ENCODE measurements at regions not wholly inside any gene's neighbourhood (a gene's known extent, or its start where the extent isn't known, plus 50 kb on each side); places are given as distances from the start of the nearest gene placed in this dataset.

DNA sequence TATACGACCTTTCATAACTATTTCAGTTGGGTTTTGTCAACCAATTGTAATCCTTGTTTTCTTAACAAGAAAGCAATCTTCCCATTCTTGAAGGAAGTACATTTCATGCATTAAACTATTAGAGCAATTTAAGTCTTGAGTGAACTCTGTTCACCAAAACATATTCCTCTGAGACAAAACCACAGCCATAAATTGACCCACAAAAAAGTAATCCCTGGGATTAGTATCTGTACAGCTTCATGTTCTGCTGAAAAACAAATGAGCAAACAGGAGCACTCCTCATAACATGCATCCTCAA is 207.0 kb upstream of the PDE5A start:
- no peaks in the 10 kb centered on the region for H3K27me3 ChIP-seq

DNA sequence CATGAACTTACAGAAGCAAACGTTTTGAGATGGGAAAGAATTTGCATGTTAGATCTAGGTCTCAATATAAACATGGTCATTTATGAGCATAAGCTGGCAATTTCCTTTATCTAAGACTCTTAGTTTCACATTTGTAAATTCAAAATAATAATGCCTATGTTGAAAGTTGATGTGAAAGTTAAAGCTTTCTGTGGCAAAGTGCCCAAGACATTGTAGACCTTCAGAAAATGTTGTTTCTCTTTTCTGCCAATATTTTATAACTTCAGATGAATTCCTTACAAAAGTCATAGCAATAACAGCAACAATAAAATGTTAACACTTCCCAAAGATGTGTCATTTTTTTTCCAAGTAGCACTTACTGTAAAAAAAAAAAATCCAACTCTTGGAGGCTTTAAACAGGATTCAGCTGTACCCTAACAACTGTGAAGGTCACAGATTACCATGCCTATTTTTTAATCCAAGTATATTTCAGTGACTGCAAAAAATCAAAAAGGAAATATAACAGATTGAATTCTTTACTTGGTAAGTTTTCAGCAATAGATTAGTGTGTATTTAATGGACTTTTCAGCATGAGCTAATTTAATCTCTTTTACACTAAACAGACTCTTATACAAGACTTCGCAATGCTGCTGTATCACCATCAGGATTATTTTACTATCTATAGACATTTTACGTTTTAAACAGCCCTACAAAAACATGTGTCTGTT is 206.5 kb upstream of the PDE5A start:
- H3K9me3 ChIP-seq, result peaks cover 0 to 11% (median 0%) of the 10 kb centered on the region in 3 donors
- H3K4me3 ChIP-seq, result no peak overlapping the region
- TF ChIP-seq POLR2A (IDR thresholded peaks at IDR 0.05), result no peak
- TF ChIP-seq EP300 (IDR thresholded peaks at IDR 0.05), result no peak
- TF ChIP-seq, protein P1, sequence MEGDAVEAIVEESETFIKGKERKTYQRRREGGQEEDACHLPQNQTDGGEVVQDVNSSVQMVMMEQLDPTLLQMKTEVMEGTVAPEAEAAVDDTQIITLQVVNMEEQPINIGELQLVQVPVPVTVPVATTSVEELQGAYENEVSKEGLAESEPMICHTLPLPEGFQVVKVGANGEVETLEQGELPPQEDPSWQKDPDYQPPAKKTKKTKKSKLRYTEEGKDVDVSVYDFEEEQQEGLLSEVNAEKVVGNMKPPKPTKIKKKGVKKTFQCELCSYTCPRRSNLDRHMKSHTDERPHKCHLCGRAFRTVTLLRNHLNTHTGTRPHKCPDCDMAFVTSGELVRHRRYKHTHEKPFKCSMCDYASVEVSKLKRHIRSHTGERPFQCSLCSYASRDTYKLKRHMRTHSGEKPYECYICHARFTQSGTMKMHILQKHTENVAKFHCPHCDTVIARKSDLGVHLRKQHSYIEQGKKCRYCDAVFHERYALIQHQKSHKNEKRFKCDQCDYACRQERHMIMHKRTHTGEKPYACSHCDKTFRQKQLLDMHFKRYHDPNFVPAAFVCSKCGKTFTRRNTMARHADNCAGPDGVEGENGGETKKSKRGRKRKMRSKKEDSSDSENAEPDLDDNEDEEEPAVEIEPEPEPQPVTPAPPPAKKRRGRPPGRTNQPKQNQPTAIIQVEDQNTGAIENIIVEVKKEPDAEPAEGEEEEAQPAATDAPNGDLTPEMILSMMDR (IDR thresholded peaks at IDR 0.05), result no peak
- no peak for TF ChIP-seq POLR2AphosphoS5 (IDR thresholded peaks at IDR 0.05)
- H3K4me1 ChIP-seq, result peaks cover 0 to 22% (median 0%) of the 10 kb centered on the region in 3 donors
- no peak for ATAC-seq
- WGBS, 2 donors (ENCODE audit: low coverage in 1 of 2), result 9 to 11% methylated on average over 3 of the region's 3 CpGs
- no peaks in the 10 kb centered on the region for H3K27me3 ChIP-seq
- no peaks in the 10 kb centered on the region for H3K36me3 ChIP-seq
- peak overlapping the region; percentile 20 to 63 (median 54) for H3K27ac ChIP-seq

More for the DNA sequence above, 207.0 kb upstream of the PDE5A start:
- peaks cover 0 to 11% (median 0%) of the 10 kb centered on the region in 3 donors for H3K9me3 ChIP-seq
- TF ChIP-seq EP300 (IDR thresholded peaks at IDR 0.05), result no peak
- TF ChIP-seq, protein P1 (IDR thresholded peaks at IDR 0.05), result no peak
- TF ChIP-seq POLR2AphosphoS5 (IDR thresholded peaks at IDR 0.05), result no peak
- no peak for TF ChIP-seq POLR2A (IDR thresholded peaks at IDR 0.05)
- no peaks in the 10 kb centered on the region for H3K36me3 ChIP-seq
- H3K4me1 ChIP-seq, result peaks cover 0 to 22% (median 0%) of the 10 kb centered on the region in 3 donors
- no peak for ATAC-seq
- H3K27ac ChIP-seq, result peak overlapping the region in 3 of 4 donors; percentile 51 to 63 (median 58)
- 8 to 9% methylated on average over 1 of the region's 1 CpG for WGBS, 2 donors (ENCODE audit: low coverage in 1 of 2)
- H3K4me3 ChIP-seq, result no peak overlapping the region

DNA sequence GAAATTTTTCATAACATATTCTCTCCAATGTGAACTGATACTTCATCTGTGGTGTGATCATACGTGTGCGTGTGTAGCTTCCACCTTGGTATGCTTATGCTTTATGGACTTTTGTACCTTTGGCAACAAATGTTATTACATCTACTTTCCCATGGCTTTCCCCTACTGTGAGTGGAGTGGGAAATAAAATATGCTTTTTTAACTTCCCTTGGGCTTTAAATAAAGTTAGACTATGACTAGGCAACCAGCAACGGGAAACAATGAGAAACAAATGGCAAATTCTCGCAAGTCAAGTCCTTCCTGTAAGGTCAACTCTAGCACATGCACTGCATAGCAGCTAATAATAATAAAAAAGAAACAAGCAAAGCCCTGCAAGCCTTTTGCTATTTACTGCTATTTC is 205.0 kb upstream of the PDE5A start:
- Histone ChIP-seq H3K9me3 (peaks cover 0 to 4% (median 0%) of the 10 kb centered on the region in 3 donors), H3K4me3 (no peak overlapping the region), H3K27me3 (no peaks in the 10 kb centered on the region), H3K36me3 (no peaks in the 10 kb centered on the region), H3K4me1 (peaks cover 0 to 28% (median 0%) of the 10 kb centered on the region in 3 donors), H3K27ac (peak overlapping the region; percentile 41 to 63 (median 52))
- WGBS, 2 donors (ENCODE audit: low coverage in 1 of 2), result 30 to 35% methylated on average over 4 of the region's 4 CpGs
- ATAC-seq, result no peak
- no peak for TF ChIP-seq POLR2A (IDR thresholded peaks at IDR 0.05)
- TF ChIP-seq POLR2AphosphoS5 (IDR thresholded peaks at IDR 0.05), result peak; percentile 60

DNA sequence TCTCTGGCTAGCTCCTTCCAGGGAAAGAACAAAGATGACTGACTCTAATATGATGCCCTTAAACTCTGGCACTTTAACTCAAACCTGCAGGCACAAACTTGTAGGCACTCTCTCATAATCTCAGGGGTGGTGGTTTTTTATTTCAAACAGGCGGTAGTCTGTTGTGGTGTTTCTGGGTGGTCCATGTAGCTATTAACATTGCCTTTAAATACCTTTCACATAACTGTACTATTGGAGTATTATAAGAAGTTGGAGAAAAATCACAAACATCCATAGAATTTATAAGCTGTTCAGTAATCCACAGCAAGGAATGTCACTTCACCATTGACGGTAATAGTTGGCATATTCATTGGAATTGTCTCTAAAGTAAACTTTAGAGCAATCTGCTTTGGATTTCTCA is 204.2 kb upstream of the PDE5A start:
- peaks cover 0 to 29% (median 0%) of the 10 kb centered on the region in 3 donors for H3K4me1 ChIP-seq
- peak overlapping the region in 2 of 4 donors; percentile 1 to 51 for H3K27ac ChIP-seq
- no peak for TF ChIP-seq EP300 (IDR thresholded peaks at IDR 0.05)
- TF ChIP-seq POLR2AphosphoS5 (IDR thresholded peaks at IDR 0.05), result no peak
- TF ChIP-seq, protein P1 (IDR thresholded peaks at IDR 0.05), result no peak
- TF ChIP-seq POLR2A (IDR thresholded peaks at IDR 0.05), result no peak
- H3K36me3 ChIP-seq, result no peaks in the 10 kb centered on the region
- H3K4me3 ChIP-seq, result no peak overlapping the region
- no peak for ATAC-seq
- H3K9me3 ChIP-seq, result no peaks in the 10 kb centered on the region
- WGBS, 2 donors (ENCODE audit: low coverage in 1 of 2), result 70 to 71% methylated on average over 2 of the region's 2 CpGs
- no peaks in the 10 kb centered on the region for H3K27me3 ChIP-seq

DNA sequence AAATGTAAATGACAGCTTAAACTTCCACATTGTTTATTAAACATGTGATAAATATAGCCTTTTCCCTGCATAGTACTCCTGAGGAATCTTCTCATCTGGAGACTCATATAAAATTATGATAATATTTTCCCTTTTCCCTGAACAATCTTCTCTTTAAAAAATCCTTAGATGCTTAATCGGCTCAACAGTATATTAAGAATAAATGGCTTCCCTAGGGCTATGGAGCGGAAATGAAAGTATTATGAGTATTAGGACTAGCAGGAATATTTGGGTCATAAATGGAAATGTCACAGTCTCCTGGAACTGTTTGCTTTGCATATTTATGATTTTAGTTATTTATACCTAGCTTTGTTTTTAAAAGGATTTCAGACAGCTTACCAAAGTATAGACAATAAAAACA is 200.7 kb upstream of the PDE5A start:
- Histone ChIP-seq H3K4me3 (no peak overlapping the region), H3K4me1 (peaks cover 0 to 14% (median 0%) of the 10 kb centered on the region in 3 donors), H3K9me3 (no peaks in the 10 kb centered on the region), H3K27me3 (no peaks in the 10 kb centered on the region), H3K36me3 (no peaks in the 10 kb centered on the region), H3K27ac (peak overlapping the region in 2 of 4 donors; percentile 19 to 24)
- WGBS, 2 donors (ENCODE audit: low coverage in 1 of 2), result 47 to 57% methylated on average over 2 of the region's 2 CpGs
- ATAC-seq, result no peak
- TF ChIP-seq POLR2AphosphoS5 (IDR thresholded peaks at IDR 0.05), result no peak
- TF ChIP-seq EP300 (IDR thresholded peaks at IDR 0.05), result no peak
- TF ChIP-seq POLR2A (IDR thresholded peaks at IDR 0.05), result no peak
- TF ChIP-seq, protein P1 (IDR thresholded peaks at IDR 0.05), result no peak

Measured in gastroesophageal sphincter (tissue), 4 donors.